A549 (cell line): ENCODE measurements at regions not wholly inside any gene's neighbourhood (a gene's known extent, or its start where the extent isn't known, plus 50 kb on each side); places are given as distances from the start of the nearest gene placed in this dataset.

Experiments
- ATAC-seq, 2 experiments: fragments of 200-7000 bp in 1 of 2; fragments of >200 bp in 1 of 2; cut with Nextera tagmentation in 1 of 2; cut with Tn5 transposase in 1 of 2; 3 replicates each; pipeline versions ENCODE4 v1.8.0 to v1.9.1; 2018 to 2020; ENCODE audit warnings: mild to moderate bottlenecking in 1 of 2, moderate library complexity in 1 of 2
- CTCF ChIA-PET: fragments of 300-600 bp; sonication (Branson Sonifier 250); formaldehyde crosslinking; extraction: SDS; loops from one replicate; lab custom pipeline; 2021; ENCODE audit warnings: antibody characterized with exemption, inconsistent platforms; lab: Yijun Ruan, JAX
- POLR2A ChIA-PET: fragments of 350-600 bp; formaldehyde crosslinking; extraction: SDS; loops from one replicate; lab custom pipeline; 2021; ENCODE audit warnings: antibody characterized with exemption, inconsistent platforms; lab: Yijun Ruan, JAX
- DNase-seq, 2 experiments: peaks; one replicate each; pipeline versions ENCODE4 v3.0.0 to v3.0.0-alpha.2; 2011 to 2016; ENCODE audit warnings: low read depth in 1 of 2, low spot score in 1 of 2
- FAIRE-seq: peaks from 2 replicates; lab custom pipeline; 2011; peaks lifted over from hg19 to GRCh38; lab: Jason Lieb, UNC
- H3K27ac ChIP-seq, 2 experiments: fragments of >200 bp; sonication (Bioruptor Twin); formaldehyde crosslinking; 3 replicates each; pipeline ENCODE4 v1.5.1; 2016 to 2017
- H3K4me1 ChIP-seq: fragments of >200 bp; sonication (Bioruptor Twin); formaldehyde crosslinking; 3 replicates; pipeline ENCODE4 v1.6.1; 2016
- H3K4me2 ChIP-seq: fragments of >200 bp; sonication (Bioruptor Twin); formaldehyde crosslinking; 3 replicates; pipeline ENCODE4 v1.6.1; 2016
- H3K4me3 ChIP-seq: fragments of >200 bp; sonication (Bioruptor Twin); formaldehyde crosslinking; 3 replicates; pipeline ENCODE4 v1.5.1; 2016
- H3K9me3 ChIP-seq: fragments of >200 bp; sonication (Bioruptor Twin); formaldehyde crosslinking; 3 replicates; pipeline ENCODE4 v1.6.1; 2016
- BCL3 ChIP-seq: fragments of >200 bp; sonication (Bioruptor Twin); formaldehyde crosslinking; IDR thresholded peaks from 3 replicates; pipeline ENCODE4 v1.6.1; 2016
- BHLHE40 ChIP-seq: IDR thresholded peaks from 2 replicates; pipeline ENCODE4 v1.6.1; 2012; ENCODE audit warnings: low read depth, low read length, inconsistent platforms
- CEBPB ChIP-seq, 2 experiments: fragments of >200 bp in 1 of 2; sonication (Bioruptor Twin) in 1 of 2; formaldehyde crosslinking in 1 of 2; IDR thresholded peaks; 2 replicates each; pipeline ENCODE4 v1.6.1; 2012 to 2016
- CHD4 ChIP-seq: fragments of 200-600 bp; sonication (generic); IDR thresholded peaks from 2 replicates; pipeline ENCODE4 v1.6.1; 2016; ENCODE audit warnings: antibody characterized with exemption, mild to moderate bottlenecking, borderline replicate concordance
- E2F6 ChIP-seq: IDR thresholded peaks from 2 replicates; pipeline ENCODE4 v1.6.1; 2012; ENCODE audit warnings: low read depth, borderline replicate concordance
- EHMT2 ChIP-seq: fragments of 200-600 bp; sonication (generic); IDR thresholded peaks from 2 replicates; pipeline ENCODE4 v1.6.1; 2016; ENCODE audit warnings: antibody characterized with exemption, low read depth, mild to moderate bottlenecking, moderate library complexity
- ESRRA ChIP-seq: fragments of 150-350 bp; IDR thresholded peaks from 2 replicates; pipeline ENCODE4 v1.6.1; 2014; ENCODE audit warnings: mild to moderate bottlenecking, low read length, borderline replicate concordance
- FOSB ChIP-seq: fragments of 250-450 bp; sonication (Bioruptor Pico); IDR thresholded peaks from 2 replicates; pipeline ENCODE4 v1.5.0; 2020; ENCODE audit warnings: mild to moderate bottlenecking, moderate library complexity
- FOXS1 ChIP-seq: fragments of 250-450 bp; sonication (Bioruptor Pico); IDR thresholded peaks from 2 replicates; pipeline ENCODE4 v1.5.0; 2020; ENCODE audit warnings: mild to moderate bottlenecking, moderate library complexity
- GATA3 ChIP-seq: IDR thresholded peaks from 2 replicates; pipeline ENCODE4 v1.6.1; 2012; ENCODE audit warnings: borderline replicate concordance
- HEYL ChIP-seq: fragments of 250-450 bp; sonication (Bioruptor Pico); IDR thresholded peaks from 2 replicates; pipeline ENCODE4 v1.8.0; 2021; ENCODE audit warnings: mild to moderate bottlenecking, moderate library complexity
- HOXA7 ChIP-seq: fragments of 250-450 bp; sonication (Bioruptor Pico); IDR thresholded peaks from 2 replicates; pipeline ENCODE4 v1.5.0; 2020; ENCODE audit warnings: mild to moderate bottlenecking, moderate library complexity
- HOXB5 ChIP-seq: fragments of 250-450 bp; sonication (Bioruptor Pico); IDR thresholded peaks from 2 replicates; pipeline ENCODE4 v1.5.0; 2020; ENCODE audit warnings: mild to moderate bottlenecking, moderate library complexity
- JUN ChIP-seq, 2 experiments: fragments of >200 bp; sonication (Bioruptor Twin); formaldehyde crosslinking; IDR thresholded peaks; 2 replicates in 1 of 2; 3 replicates in 1 of 2; pipeline ENCODE4 v1.6.1; 2016 to 2017
- JUNB ChIP-seq: fragments of >200 bp; sonication (Bioruptor Twin); formaldehyde crosslinking; IDR thresholded peaks from 2 replicates; pipeline ENCODE4 v1.6.1; 2016
- KDM1A ChIP-seq: fragments of 200-600 bp; sonication (generic); IDR thresholded peaks from 2 replicates; pipeline ENCODE4 v1.6.1; 2016; ENCODE audit warnings: low read depth, mild to moderate bottlenecking
- MAX ChIP-seq: IDR thresholded peaks from 2 replicates; pipeline ENCODE4 v1.6.1; 2012
- NFE2L2 ChIP-seq: fragments of 150-350 bp; conservative IDR thresholded peaks from 2 replicates; pipeline ENCODE4 v1.6.1; 2014; ENCODE audit warnings: low read length
- NR3C1 ChIP-seq: fragments of >200 bp; sonication (Bioruptor Twin); formaldehyde crosslinking; IDR thresholded peaks from 3 replicates; pipeline ENCODE4 v1.6.1; 2017
- PHF8 ChIP-seq: fragments of 200-600 bp; sonication (generic); IDR thresholded peaks from 2 replicates; pipeline ENCODE4 v1.6.1; 2016; ENCODE audit warnings: low read depth, mild to moderate bottlenecking, antibody characterized with exemption, moderate library complexity, borderline replicate concordance
- RAD21 ChIP-seq, 2 experiments: fragments of >200 bp in 1 of 2; sonication (Bioruptor Twin) in 1 of 2; formaldehyde crosslinking in 1 of 2; IDR thresholded peaks in 1 of 2; conservative IDR thresholded peaks in 1 of 2; 2 replicates in 1 of 2; 3 replicates in 1 of 2; pipeline ENCODE4 v1.6.1; 2012 to 2018; ENCODE audit warnings: inconsistent platforms in 1 of 2
- RFX5 ChIP-seq: fragments of 450-650 bp; IDR thresholded peaks from 2 replicates; pipeline ENCODE4 v1.7.1; 2014; ENCODE audit warnings: antibody characterized with exemption, mild to moderate bottlenecking, moderate library complexity
- RNF2 ChIP-seq: fragments of 200-600 bp; sonication (generic); IDR thresholded peaks from 2 replicates; pipeline ENCODE4 v1.6.1; 2016; ENCODE audit warnings: low read depth, mild to moderate bottlenecking, antibody characterized with exemption, moderate library complexity, borderline replicate concordance
- SMC3 ChIP-seq: fragments of >200 bp; sonication (Bioruptor Twin); formaldehyde crosslinking; IDR thresholded peaks from 3 replicates; pipeline ENCODE4 v1.6.1; 2018; ENCODE audit warnings: inconsistent platforms
- TFCP2L1 ChIP-seq: fragments of 250-450 bp; sonication (Bioruptor Pico); IDR thresholded peaks from 2 replicates; pipeline ENCODE4 v1.5.0; 2021; ENCODE audit warnings: mild to moderate bottlenecking
- TP53 ChIP-seq: fragments of 250-450 bp; sonication (Bioruptor Pico); IDR thresholded peaks from 2 replicates; pipeline ENCODE4 v1.5.0; 2021; ENCODE audit warnings: mild to moderate bottlenecking, moderate library complexity
- ZC3H11A ChIP-seq: fragments of 450-650 bp; IDR thresholded peaks from 2 replicates; pipeline ENCODE4 v1.6.1; 2014; ENCODE audit warnings: antibody characterized with exemption, mild to moderate bottlenecking
- ZNF302 ChIP-seq: fragments of 250-450 bp; sonication (Bioruptor Pico); IDR thresholded peaks from 2 replicates; pipeline ENCODE4 v1.9.0; 2021; ENCODE audit warnings: inconsistent platforms, mild to moderate bottlenecking, moderate library complexity
- WGBS: methylation state at CpG from one replicate; pipeline ENCODE4 v1.1.6; 2017; ENCODE audit errors: missing lambda C conversion rate; 5-methylcytosine and 5-hydroxymethylcytosine counted together

GRCh38 chr10:91573320-91573719, 59.6 kb downstream of the PPP1R3C start:
- ChIA-PET POLR2A (no interaction called here), CTCF (interaction anchor here (0.6 to 1.7 kb wide), 4 partner anchors 8 to 121 kb away, joined by 3 to 5 read pairs (median 4); no protein-coding TSS in a partner anchor)
- H3K27ac ChIP-seq = no peak overlapping the region

GRCh38 chr10:91571671-91572070, 61.2 kb downstream of the PPP1R3C start:
- DNase-seq = no peak
- ChIA-PET CTCF (interaction anchor here (1.1 to 1.7 kb wide), 2 partner anchors 20 to 123 kb away, joined by 5 read pairs; no protein-coding TSS in a partner anchor), POLR2A (no interaction called here)
- ATAC-seq = no peak
- Histone ChIP-seq H3K9me3 (no peaks in the 10 kb centered on the region), H3K4me1 (peaks cover 12% of the 10 kb centered on the region), H3K27ac (no peak overlapping the region), H3K4me3 (no peak overlapping the region), H3K4me2 (no peak overlapping the region)
- WGBS = 83% methylated on average over 2 of the region's 2 CpGs
- no peak for TF ChIP-seq JUNB
- no peak for TF ChIP-seq FOXS1
- TF ChIP-seq BHLHE40 = no peak
- TF ChIP-seq EHMT2 = no peak
- TF ChIP-seq NR3C1 = no peak
- TF ChIP-seq JUN (IDR thresholded peaks at IDR 0.05) = no peak
- no peak for TF ChIP-seq FOSB (CRISPR knock-in tag)
- no peak for TF ChIP-seq CEBPB (IDR thresholded peaks at IDR 0.05)
- no peak for TF ChIP-seq GATA3
- no peak for TF ChIP-seq KDM1A
- TF ChIP-seq SMC3 = no peak
- TF ChIP-seq HEYL (CRISPR knock-in tag) = no peak
- no peak for TF ChIP-seq ZNF302 (CRISPR knock-in tag)
- TF ChIP-seq E2F6 = no peak
- no peak for TF ChIP-seq PHF8
- no peak for TF ChIP-seq ZC3H11A
- no peak for FAIRE-seq

More at GRCh38 chr10:91573320-91573719, 59.6 kb downstream of the PPP1R3C start:
- peaks cover 9% of the 10 kb centered on the region for H3K4me1 ChIP-seq
- WGBS = 94% methylated on average over 3 of the region's 3 CpGs
- ATAC-seq (no peak), DNase-seq (no peak), FAIRE-seq (no peak)
- no peak overlapping the region for H3K4me3 ChIP-seq
- H3K9me3 ChIP-seq = no peaks in the 10 kb centered on the region
- H3K4me2 ChIP-seq = no peak overlapping the region
- TF ChIP-seq RFX5 = no peak
- TF ChIP-seq CHD4 = no peak
- TF ChIP-seq HOXA7 (CRISPR knock-in tag) = no peak
- TF ChIP-seq RAD21 (conservative IDR thresholded peaks at IDR 0.05 in 1 of 2, IDR thresholded peaks at IDR 0.05 in 1 of 2) = no peak
- no peak for TF ChIP-seq ESRRA
- no peak for TF ChIP-seq MAX
- TF ChIP-seq HEYL (CRISPR knock-in tag) = no peak
- no peak for TF ChIP-seq NFE2L2
- TF ChIP-seq RNF2 = no peak
- TF ChIP-seq BCL3 = no peak
- TF ChIP-seq CEBPB (IDR thresholded peaks at IDR 0.05) = no peak
- no peak for TF ChIP-seq TFCP2L1 (CRISPR knock-in tag)
- TF ChIP-seq TP53 (CRISPR knock-in tag) = no peak
- TF ChIP-seq HOXB5 (CRISPR knock-in tag) = no peak
- no peak for TF ChIP-seq GATA3
- TF ChIP-seq E2F6 = no peak
